ENCODE measurements at regions not wholly inside any gene's neighbourhood (a gene's known extent, or its start where the extent isn't known, plus 50 kb on each side); places are given as distances from the start of the nearest gene placed in this dataset.

- TF ChIP-seq CTCF (IDR thresholded peaks at IDR 0.05; ENCODE audit: poor library complexity) (no peak), EZH2 (IDR thresholded peaks at IDR 0.05; ENCODE audit: borderline replicate concordance) (no peak), EZH2phosphoT487 (IDR thresholded peaks at IDR 0.05; ENCODE audit: low read depth, severe bottlenecking, unreplicated experiment) (no peak)
Observed at GRCh38 chr7:33750177-33750576, 155.2 kb upstream of the BMPER start.
